IPS-15b (cell line): ENCODE measurements at regions not wholly inside any gene's neighbourhood (a gene's known extent, or its start where the extent isn't known, plus 50 kb on each side); places are given as distances from the start of the nearest gene placed in this dataset.

ENCODE experiments used
- H3K27me3 ChIP-seq: one replicate; pipeline ENCODE4 v1.6.1; 2013; ENCODE audit warnings: low read length; ENCODE audit not compliant: control insufficient read depth, insufficient read depth
- H3K36me3 ChIP-seq: one replicate; pipeline ENCODE4 v1.6.1; 2013; ENCODE audit warnings: low read length; ENCODE audit not compliant: control insufficient read depth, insufficient read depth
- H3K4me1 ChIP-seq: one replicate; pipeline ENCODE4 v1.6.1; 2013; ENCODE audit warnings: mild to moderate bottlenecking, low read length; ENCODE audit not compliant: control insufficient read depth, insufficient read depth
- H3K4me3 ChIP-seq: one replicate; pipeline ENCODE4 v1.5.1; 2013; ENCODE audit warnings: low read depth, low read length
- H3K9ac ChIP-seq: one replicate; pipeline ENCODE4 v1.6.1; 2013; ENCODE audit warnings: low read depth, mild to moderate bottlenecking, low read length
- H3K9me3 ChIP-seq: one replicate; pipeline ENCODE4 v1.6.1; 2013; ENCODE audit warnings: mild to moderate bottlenecking, low read length; ENCODE audit not compliant: control insufficient read depth, insufficient read depth

DNA sequence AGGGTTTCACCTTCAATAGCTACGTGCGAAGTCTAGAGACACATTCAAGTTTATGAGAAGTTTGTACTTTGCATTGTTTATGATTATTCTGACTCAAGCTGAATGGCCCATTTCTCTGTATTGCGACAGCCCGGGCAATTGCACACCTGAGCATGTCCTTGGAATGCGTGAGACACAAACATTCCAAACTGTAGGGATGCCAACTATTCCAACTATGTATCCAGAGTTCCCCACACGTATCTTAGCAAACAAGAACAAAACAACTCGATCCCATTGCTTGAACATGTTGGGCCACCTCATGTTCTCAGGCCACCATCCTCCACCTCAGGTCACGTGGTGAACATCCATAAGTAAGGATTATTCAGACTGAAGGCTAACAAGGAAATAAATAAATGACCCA is 51.4 kb upstream of the EGFR start:
- Histone ChIP-seq H3K4me1 (no peaks in the 10 kb centered on the region), H3K4me3 (no peak overlapping the region), H3K9me3 (no peaks in the 10 kb centered on the region), H3K9ac (no peak overlapping the region), H3K27me3 (no peaks in the 10 kb centered on the region), H3K36me3 (no peaks in the 10 kb centered on the region)

DNA sequence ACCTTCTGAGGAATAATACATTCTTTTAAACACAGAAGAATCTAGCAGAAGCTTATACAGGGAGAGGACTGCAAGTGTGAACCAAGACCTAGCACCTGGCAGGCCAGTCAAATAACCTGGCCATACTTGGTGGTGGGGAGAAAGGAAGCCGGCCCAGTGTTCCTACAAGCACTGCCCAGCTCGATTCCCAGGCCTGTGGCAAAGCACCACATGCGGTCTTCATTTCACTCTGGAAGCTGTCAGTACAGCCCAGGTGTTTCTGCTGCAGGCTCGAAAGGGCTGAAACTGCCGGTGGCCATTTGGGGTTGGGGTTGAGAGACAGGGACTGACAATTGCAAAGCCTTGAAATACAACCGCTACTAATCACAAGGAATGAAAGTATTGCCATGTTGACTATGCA is 50.8 kb upstream of the EGFR start:
- H3K4me3 ChIP-seq: no peak overlapping the region
- no peaks in the 10 kb centered on the region for H3K27me3 ChIP-seq
- no peaks in the 10 kb centered on the region for H3K4me1 ChIP-seq
- no peaks in the 10 kb centered on the region for H3K9me3 ChIP-seq
- no peaks in the 10 kb centered on the region for H3K36me3 ChIP-seq
- no peak overlapping the region for H3K9ac ChIP-seq
